ENCODE measurements at regions not wholly inside any gene's neighbourhood (a gene's known extent, or its start where the extent isn't known, plus 50 kb on each side); places are given as distances from the start of the nearest gene placed in this dataset.

DNA sequence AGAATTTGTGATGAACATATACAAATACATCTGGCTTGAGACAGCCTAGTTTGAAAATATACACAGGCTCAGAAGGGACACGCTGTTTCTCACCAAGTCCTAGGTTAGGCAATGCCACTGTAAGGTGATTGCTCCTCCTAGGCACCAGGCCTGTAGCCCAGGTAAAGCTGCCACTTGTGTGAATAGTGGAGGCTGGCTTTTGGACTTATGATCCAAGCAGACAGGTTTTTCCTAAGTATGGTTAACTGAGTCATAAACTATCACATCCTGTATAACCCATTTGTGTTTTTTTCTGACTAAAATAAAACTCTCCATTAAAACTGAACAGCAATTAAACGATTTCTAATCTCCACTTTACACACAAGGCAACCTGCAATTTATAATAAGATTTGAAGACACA is 81.0 kb downstream of the SEMA4F start:
- DNase-seq: no peak

DNA sequence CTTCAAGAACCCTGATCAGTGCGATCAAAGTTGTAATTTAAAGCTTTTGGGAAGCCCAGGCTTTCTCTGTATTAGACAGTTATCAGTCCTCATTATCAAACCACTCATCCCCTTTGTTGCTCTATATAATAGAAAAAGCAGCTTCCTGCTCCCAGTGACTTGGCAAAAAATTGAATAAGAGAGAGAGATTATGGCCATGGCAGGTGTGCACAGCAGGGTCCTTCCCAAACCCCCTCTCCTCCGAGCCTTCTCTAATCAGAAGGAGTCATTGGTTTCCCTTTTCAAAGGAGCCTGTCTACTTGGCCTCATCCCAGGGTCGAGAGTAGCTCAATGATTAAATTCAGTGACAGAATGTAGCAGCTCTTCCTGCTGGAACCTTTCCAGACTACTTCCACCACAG is 81.5 kb downstream of the SEMA4F start:
- no peak for DNase-seq

DNA sequence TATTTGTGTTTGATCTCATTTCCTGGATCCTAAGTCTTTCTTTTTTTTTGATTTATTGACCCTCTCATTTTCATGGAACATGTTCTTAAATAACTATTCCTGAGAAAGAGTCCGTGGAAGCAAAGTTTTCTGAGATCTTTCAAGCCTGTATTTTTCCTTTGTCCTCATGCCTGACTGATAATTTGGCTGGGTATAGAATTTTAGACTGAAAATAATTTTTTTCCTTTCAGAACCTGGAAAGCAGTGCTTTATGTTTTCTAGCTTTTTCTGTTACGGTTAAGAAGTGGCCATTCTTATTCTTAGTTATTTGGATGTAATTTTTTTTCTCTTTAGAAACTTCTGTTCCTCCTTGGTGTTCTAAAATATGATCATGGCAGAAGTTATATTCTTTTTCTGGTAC is 82.5 kb downstream of the SEMA4F start:
- DNase-seq: no peak

DNA sequence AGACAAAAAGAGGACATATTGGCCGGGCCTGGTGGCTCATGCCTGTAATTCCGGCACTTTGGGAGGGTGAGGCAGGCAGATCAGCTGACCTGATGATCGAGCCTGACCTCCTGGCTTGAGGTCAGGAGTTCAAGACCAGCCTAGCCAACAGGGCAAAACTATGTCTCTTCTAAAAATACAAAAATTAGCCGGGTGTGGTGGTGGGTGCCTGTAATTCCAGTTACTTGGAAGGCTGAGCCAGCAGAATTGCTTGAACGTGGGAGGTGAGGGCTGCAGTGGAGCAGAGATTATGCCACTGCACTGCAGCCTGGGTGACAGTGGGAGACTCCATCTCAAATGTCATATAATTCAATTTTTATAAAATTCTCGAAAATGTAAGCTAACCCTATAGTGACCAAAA is 84.5 kb downstream of the SEMA4F start:
- no peak for DNase-seq

DNA sequence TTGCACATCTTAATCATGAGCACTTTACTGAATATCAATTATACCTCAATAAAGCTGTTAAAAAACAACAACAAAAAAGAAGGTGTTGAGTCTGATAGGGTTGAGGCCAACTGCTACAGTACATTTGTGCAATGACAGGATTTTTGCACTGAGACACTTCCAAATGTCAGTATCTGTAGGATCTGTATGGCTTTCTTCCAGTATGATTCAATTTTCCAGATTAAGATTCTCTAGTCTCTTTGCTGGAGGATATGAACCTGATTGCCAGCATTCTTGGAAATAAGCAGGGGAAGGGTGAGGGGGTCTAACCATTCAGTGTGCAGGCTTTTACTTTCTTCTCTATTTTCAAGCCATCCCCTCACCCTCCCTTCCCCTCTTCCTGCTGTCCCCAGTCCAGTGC is 85.1 kb downstream of the SEMA4F start:
- DNase-seq: no peak

DNA sequence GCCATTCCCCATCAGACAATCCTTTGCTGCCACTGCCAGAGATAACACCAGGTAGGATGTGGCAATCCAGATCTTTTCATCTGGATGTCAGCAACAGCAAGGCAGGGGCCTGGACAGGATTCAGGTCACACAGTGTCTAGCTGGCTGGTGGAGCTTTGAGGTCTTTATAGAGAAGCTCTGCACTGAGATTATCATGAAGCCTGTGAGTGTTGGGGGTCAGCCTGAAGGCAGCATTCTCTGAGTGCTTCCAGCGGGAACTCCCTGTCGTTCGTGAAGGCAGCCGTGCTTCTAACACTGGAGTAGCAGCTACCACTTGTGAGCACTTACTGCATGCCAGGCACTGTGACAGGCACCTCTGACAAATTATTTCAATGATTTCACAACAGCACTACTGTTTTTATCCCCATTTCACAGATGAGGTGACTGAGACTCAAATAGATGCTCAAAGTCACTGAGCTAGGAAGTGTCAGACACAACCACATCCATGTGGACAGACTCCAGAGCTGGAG is 85.7 kb downstream of the SEMA4F start:
- no peak for DNase-seq

DNA sequence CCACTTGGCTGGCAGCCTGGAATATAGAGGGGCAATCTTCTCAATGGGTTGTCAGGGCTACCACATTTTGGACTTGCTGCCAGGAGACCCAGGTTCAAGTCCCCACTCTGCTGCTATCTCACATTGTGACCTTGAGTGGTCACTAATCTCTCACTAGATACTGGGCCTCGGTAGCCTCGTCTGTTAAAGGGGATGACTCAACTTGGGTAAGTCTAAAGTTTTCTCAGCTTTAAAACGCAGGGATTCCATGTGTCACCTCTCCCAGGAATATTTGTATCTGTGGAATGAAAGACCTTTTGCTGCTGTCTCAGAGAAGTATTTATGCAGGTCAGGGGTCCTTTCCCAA is 86.3 kb downstream of the SEMA4F start:
- no peak for DNase-seq

DNA sequence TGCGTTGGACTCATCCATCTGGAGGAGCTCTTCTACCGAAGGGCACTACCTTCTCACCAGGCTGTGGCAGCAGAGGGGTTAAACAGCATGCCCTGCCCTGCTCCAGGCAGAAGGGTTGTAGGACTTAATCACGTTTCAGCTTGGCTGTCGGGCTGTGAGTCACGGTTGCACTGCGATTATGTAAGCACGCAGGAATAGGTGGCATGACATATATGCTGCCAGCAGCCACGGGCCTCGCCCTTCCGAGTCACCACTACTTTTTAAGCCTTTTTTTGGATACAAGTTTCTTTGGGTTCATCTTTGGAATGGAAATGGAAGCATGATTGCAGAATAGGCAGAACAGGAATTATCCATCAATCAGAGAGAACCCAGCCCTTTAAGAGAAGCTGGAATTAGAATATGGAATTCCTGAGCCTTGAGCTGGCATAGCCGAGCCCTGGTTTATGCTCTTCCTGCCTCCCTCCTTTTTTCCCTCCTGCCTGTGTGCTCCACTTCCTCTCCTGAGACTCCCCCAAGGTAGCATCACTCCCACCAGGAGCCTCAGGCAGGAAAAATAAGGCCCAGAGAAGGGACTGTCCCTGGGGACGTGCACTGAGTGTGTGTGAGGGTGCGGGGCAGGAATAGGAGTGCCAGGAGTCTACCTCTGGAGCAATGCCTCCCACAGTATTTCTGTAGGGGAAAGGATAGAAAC is 86.8 kb downstream of the SEMA4F start:
- DNase-seq: peak; percentile 7

DNA sequence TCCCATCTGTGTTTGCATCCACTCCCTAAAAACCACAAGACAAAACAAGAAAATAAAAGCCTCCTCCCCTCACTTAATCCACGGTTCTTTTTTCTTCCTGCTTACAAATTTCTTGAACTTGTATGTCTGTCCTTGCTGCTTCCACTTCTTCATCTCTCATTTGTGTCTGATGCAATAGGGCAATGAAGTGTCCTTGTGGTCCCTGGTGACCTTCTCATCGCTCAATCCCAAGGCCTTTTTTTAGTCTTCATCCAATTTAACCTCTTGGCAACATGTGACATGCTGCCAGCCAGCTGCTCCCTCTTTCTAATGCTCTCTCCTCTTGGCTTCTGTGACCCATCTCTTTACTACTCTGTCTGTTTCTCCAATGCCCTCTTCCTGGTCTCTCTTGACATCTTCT is 87.6 kb downstream of the SEMA4F start:
- DNase-seq: no peak

DNA sequence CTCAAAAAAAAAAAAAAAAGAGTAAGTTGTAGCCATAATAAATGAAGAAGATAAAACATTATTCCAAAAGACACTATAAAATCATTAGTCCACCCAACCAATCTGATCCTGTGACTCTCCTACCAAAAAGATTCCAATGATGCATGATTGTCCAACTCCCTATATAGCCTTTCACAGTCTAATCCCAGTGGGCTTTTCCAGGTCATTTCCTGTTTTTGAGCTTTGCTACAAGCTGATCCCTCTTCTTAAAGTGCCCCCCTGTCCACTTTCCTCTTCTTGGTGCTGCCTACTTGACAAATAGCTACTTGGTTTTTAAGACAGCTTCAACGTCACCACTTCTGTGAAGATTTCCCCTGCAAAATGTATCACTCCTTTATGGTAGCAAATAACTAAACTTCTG is 88.4 kb downstream of the SEMA4F start:
- no peak for DNase-seq

DNA sequence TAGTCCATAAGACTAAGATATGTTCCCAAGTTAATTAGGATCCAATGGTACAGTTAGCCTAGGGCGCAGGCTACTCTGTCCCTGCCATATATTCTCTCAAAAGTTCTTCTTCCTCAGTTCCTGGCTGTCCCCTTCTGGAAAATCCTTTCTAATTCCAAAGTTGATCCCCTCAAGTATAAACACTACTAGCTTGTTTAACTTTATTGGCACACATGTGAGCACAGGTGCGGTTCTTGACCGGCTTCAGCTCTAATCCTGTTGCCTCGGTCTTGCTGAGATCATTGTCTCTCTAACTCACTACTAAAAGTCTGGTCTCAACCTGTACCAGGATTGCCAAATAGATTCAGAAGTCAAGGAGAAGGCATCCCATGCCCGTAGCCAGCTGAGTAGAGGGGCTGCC is 89.0 kb downstream of the SEMA4F start:
- no peak for DNase-seq

DNA sequence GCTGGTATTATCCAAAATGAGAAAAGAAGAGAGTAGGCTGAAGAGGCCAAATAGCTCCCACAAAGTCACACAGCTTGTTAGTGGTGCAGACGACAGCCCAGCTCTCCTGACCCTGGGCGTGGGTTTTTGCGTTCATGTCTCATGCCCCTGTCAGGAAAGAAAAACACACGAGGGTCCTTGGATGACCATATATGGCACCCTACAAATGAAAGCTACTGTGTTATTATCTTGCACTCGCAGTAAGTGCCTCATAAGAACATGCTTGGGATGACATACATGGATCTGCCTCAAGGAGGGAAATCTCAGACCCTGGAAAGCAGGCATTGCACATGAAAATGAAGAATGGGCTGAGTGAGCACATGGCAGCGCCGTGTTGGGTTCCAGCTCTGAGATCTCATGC is 89.7 kb downstream of the SEMA4F start:
- DNase-seq: no peak

DNA sequence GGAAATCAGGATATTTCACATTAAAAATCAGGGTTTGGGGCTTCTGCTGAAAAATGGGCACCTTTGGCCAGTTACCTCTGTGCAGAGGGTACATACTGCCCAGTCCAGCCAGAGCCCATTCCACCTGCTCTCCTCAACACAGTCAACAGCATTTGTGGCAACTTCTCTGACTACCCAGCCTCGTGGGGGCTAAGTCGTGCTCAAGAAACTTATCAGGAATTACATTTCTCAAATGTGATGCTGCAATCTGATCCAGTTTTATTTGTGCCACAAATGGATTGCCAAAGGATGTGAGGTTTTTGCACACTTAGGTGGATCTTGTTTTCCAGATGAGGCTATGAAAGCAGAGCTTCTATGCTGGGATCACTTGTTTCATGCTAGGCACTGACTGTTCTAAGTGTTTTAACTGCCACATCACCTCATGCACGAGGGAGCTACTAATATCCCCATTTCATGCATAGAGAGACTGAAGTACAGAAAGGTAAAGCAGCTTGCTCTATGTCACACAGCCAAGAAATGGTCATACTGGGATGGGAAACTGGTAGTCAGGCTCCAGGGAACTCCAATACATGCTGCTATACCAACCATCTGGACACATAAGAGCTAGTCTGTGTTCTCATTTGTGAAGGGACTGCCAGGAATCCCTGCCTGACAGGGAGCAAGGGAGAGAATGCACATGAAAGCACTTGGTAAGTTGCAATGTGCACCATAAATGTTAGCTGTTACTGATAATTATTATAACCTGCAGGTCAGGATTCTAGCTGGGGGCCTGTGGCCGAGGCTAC is 89.0 kb upstream of the HK2 start:
- no peak for DNase-seq

DNA sequence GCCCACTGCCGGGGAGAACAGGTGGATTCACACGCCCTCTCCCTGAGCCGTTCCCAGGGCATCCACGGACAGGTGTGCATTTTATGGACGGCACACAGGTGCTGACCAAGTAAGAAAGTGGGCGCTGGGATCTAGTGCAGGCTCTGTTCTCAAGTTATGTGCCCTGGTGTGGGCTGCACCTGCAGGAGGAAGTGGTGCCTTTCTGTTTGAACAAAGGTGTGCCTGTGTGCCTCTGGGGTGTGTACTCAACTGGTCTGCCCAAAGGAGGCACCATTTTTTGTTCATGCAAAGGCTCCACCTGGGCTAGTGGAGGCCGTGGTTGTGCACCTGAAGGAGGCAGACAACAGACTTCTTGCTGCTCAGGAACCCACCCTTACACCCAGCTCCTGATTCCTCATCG is 88.2 kb upstream of the HK2 start:
- DNase-seq: no peak

DNA sequence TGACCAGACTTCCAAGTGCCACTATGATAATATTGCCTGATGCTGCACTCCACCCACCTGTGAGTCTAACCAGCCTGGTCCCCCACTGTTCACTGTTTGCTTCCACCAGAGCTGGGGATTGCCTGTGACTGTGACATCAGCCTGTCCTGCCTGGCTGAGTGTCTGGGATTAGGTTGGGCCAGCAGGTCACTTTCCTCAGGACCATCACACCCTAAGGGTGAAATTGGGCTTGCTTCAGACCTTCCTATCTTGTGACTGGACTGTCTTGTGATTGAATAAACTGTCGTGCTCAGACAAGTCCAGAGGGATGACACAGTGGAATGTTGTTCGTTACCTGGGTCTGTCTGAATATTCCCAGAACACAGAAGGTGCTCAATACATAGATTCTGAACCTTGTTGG is 87.4 kb upstream of the HK2 start:
- DNase-seq: no peak

DNA sequence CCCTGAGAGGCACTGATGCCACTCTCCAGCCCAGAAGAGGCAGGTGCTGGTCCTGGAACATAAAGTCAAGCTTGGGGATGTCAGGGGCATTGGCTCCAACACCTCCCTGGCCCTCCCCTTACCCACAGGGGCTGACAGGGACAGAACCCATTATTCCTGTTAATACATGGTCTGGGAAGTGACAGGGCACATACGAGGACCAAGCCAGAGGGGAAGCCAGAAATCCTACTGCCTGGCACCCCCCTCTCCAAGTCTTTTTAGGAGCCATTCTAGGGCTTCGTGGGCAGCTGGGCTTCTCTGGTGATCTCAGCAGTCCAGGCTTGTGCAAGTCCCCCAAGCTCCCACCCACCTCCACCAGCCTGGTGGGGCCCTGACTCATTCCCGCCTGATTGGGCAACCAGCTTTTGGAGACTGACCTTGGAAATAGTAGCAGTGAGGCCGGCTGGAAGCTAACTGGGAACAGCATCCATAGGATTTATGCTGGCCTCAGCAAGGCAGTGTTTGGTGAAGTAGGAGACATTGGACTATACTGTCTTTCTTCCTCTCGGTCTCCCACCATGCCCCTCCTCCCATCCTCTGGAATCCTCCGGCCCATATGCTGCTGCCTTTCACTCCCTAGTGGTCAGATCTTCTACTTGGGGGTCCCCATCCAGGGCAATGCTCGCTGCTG is 86.4 kb upstream of the HK2 start:
- DNase-seq: no peak

DNA sequence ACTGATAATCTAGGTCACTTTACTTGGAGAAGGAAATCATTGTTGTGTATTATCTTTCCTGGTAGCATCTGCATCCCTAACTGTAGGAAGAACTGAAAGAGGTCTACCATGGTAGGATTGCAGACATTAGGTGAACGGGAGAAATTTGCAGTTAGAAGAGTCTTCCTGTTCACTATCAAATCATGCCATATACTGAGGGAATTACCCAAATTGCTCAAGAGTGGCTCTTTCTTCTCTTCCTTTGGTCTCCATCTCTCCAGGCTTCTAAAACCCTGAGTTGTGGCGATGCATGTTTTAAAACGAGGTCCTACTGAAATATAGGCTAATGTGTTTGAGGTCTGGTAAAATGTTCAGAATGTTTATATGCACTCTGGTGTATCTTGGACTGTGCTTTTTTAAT is 85.3 kb upstream of the HK2 start:
- no peak for DNase-seq

DNA sequence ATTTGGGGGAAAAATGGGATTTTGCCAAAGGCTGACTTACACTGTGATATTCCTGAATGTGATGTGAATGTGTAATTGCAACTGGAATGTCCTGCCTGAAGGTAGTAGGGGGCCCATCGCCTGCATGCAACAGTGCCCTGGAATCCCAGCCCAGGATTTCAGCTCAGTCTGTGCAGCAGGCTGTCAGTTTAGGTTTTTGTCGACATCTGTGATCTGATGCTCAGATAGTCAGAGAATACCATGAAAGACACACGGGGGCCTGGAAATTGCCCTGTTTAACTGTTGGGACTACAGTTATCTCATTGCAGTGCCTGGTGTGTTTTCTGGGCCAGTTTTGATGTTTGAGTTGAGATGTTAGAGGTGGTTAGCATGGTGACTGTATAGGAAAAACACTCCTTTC is 84.5 kb upstream of the HK2 start:
- no peak for DNase-seq

DNA sequence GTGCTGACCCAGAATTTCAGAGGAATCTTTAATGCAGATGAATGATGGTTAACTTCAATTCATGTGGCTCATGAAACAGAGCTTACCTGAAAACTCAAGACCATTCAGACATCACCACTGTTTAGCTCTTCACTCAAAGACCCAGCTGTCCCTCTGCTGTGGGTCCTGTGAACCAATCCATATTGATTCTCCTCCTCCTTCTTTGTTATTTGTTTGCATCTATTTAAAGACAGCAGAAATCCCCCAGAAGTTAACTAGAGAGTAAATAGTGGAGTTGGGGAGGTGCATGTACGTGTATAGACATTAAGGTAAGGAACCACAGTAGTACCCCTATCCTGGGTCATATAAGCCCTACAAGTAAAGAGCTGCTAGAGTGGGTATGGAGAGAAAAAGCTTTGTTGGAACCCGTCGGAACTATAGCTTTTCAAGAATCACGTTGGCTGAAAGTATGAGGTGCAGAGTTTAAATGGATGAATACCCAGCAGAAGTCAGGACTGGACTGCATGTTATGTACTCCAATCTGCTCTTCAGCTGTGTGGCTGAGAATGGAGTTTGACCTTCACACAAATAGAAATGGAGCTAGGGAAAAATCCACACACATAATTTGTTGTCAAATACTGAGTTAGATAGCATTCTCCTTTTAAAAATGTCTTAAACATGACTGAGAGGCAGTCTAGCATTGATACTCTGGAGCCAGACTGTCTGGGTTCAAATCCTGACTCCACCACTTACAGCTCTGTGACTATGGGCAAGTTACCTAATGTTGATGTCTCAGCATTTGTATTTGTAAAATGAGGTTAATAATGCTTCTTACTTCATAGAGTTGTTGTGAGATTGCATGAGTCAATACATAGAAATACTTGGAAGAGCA is 81.7 kb upstream of the HK2 start:
- no peak for DNase-seq

DNA sequence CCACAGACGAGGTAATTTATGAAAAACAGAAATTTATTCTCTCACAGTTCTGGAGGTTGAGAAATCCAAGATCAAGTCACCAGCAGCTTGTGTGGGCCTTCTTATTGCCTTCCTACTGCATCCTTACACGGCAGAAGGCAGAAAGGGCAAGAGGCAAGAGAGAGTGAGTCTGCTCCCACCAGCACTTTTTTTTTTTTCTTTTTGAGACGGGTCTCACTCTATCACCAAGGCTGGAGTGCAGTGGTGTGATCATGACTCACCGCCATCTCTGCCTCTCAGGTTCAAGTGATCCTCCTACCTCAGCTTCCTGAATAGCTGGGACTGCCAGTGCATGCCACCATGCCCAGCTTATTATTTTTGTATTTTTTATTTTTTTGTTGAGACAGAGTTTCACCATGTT is 78.5 kb upstream of the HK2 start:
- DNase-seq: no peak

DNA sequence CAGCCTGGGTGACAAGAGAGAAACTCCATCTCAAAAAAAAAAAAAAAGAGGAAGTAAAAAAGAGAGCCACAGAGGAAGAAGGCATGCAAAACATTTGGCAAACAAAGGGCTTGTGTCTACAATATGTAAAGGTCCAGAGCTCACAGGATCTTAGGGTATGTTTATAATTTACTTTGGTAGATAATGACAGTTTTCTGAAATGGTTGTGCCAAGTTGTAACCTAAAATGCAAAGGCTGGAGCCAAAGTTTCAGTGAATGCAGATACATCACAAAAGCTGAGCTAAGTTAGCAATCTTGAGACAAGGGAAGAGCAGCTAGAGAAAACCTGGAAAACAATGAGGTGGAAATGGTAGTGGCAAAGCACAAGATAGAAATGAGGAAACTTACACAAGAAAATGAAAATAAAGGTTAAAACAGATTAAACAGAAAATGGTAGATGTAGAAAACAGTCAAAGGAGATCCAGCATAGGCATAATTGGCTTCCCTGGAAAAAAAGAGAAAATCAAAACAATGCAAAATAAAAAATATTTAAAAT is 77.5 kb upstream of the HK2 start:
- no peak for DNase-seq

DNA sequence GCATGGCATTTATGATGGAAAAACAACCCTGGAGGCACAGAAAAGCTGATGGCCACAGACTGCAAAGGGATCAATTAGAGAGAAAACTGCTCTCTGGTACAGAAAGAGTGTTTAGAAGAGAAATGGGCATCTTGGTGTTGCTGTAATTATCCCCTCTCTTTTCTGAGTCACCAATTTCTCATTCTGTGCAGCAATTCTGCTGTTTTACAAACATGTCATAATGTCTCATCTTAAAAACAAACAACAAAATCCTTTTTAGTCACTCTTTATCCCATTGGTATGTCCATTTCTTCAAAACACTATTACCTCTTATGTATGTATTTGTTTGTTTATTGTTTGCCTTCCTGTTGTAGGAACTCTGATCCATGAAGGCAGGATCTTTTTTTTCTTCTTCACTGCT is 73.9 kb upstream of the HK2 start:
- DNase-seq: no peak

Data from CD4-positive, alpha-beta T cell treated with Interleukin-10 for 1 hour (primary cell).